ENCODE measurements at regions not wholly inside any gene's neighbourhood (a gene's known extent, or its start where the extent isn't known, plus 50 kb on each side); places are given as distances from the start of the nearest gene placed in this dataset.

- TF ChIP-seq EZH2phosphoT487 (IDR thresholded peaks at IDR 0.05; ENCODE audit: borderline replicate concordance, low read depth, low read length), result no peak
- TF ChIP-seq CTCF (conservative IDR thresholded peaks at IDR 0.05; ENCODE audit: low read length), result no peak
- BruUV-seq (replicated peaks), result no TSS peak
- H3K9me3 ChIP-seq (ENCODE audit: low read length), result no peaks in the 10 kb centered on the region
- no peak overlapping the region for H3K4me2 ChIP-seq (ENCODE audit: low read length)
- H3K4me3 ChIP-seq (ENCODE audit: low read depth, low read length, poor library complexity, severe bottlenecking), result no peak overlapping the region
- intact Hi-C loops (cut with micrococcal nuclease; ENCODE audit: unreplicated experiment), result no loop called here
- no peak overlapping the region for H2AFZ ChIP-seq (ENCODE audit: low read length)
- CTCF ChIA-PET (ENCODE audit: unreplicated experiment), result no interaction called here
- POLR2A ChIA-PET, result no interaction called here
- H3K36me3 ChIP-seq (ENCODE audit: insufficient read depth, low read length), result no peaks in the 10 kb centered on the region
- H3K27ac ChIP-seq (ENCODE audit: low read depth, low read length, poor library complexity, severe bottlenecking), result no peak overlapping the region
- H3K9me2 ChIP-seq (ENCODE audit: insufficient read depth, low read length), result no peaks in the 10 kb centered on the region
- no peaks in the 10 kb centered on the region for H3K79me2 ChIP-seq (ENCODE audit: insufficient read depth, low read depth, low read length)
- H4K20me1 ChIP-seq (ENCODE audit: insufficient read depth, low read length), result no peaks in the 10 kb centered on the region
- no peaks in the 10 kb centered on the region for H3K4me1 ChIP-seq (ENCODE audit: insufficient read depth, low read length, poor library complexity, severe bottlenecking)
- DNase-seq (ENCODE audit: low spot score), result no peak
Observed at GRCh38 chr16:13629704-13630103, 290.2 kb upstream of the ERCC4 start.

GRCh38 chr16:13630374-13630773 is 289.6 kb upstream of the ERCC4 start:
- H3K4me1 ChIP-seq (ENCODE audit: insufficient read depth, low read length, poor library complexity, severe bottlenecking), result no peaks in the 10 kb centered on the region
- H3K9me2 ChIP-seq (ENCODE audit: insufficient read depth, low read length), result no peaks in the 10 kb centered on the region
- H3K9me3 ChIP-seq (ENCODE audit: low read length), result no peaks in the 10 kb centered on the region
- ChIA-PET CTCF (ENCODE audit: unreplicated experiment) (no interaction called here), POLR2A (no interaction called here)
- H4K20me1 ChIP-seq (ENCODE audit: insufficient read depth, low read length), result no peaks in the 10 kb centered on the region
- H3K4me2 ChIP-seq (ENCODE audit: low read length), result no peak overlapping the region
- no peaks in the 10 kb centered on the region for H3K79me2 ChIP-seq (ENCODE audit: insufficient read depth, low read depth, low read length)
- intact Hi-C loops (cut with micrococcal nuclease; ENCODE audit: unreplicated experiment), result no loop called here
- H3K4me3 ChIP-seq (ENCODE audit: low read depth, low read length, poor library complexity, severe bottlenecking), result no peak overlapping the region
- no peak overlapping the region for H3K27ac ChIP-seq (ENCODE audit: low read depth, low read length, poor library complexity, severe bottlenecking)
- TF ChIP-seq EZH2phosphoT487 (IDR thresholded peaks at IDR 0.05; ENCODE audit: borderline replicate concordance, low read depth, low read length) (no peak), CTCF (conservative IDR thresholded peaks at IDR 0.05; ENCODE audit: low read length) (no peak)
- no TSS peak for BruUV-seq (replicated peaks)
- no peaks in the 10 kb centered on the region for H3K36me3 ChIP-seq (ENCODE audit: insufficient read depth, low read length)
- no peak for DNase-seq (ENCODE audit: low spot score)
- no peak overlapping the region for H2AFZ ChIP-seq (ENCODE audit: low read length)

GRCh38 chr16:13631213-13631767 is 288.7 kb upstream of the ERCC4 start:
- intact Hi-C loops (cut with micrococcal nuclease; ENCODE audit: unreplicated experiment), result no loop called here
- Histone ChIP-seq H2AFZ (ENCODE audit: low read length) (no peak overlapping the region), H3K4me2 (ENCODE audit: low read length) (no peak overlapping the region), H3K36me3 (ENCODE audit: insufficient read depth, low read length) (no peaks in the 10 kb centered on the region), H4K20me1 (ENCODE audit: insufficient read depth, low read length) (no peaks in the 10 kb centered on the region), H3K79me2 (ENCODE audit: insufficient read depth, low read depth, low read length) (no peaks in the 10 kb centered on the region), H3K4me1 (ENCODE audit: insufficient read depth, low read length, poor library complexity, severe bottlenecking) (no peaks in the 10 kb centered on the region), H3K27ac (ENCODE audit: low read depth, low read length, poor library complexity, severe bottlenecking) (no peak overlapping the region), H3K4me3 (ENCODE audit: low read depth, low read length, poor library complexity, severe bottlenecking) (no peak overlapping the region), H3K9me2 (ENCODE audit: insufficient read depth, low read length) (no peaks in the 10 kb centered on the region), H3K9me3 (ENCODE audit: low read length) (no peaks in the 10 kb centered on the region)
- BruUV-seq (replicated peaks), result no TSS peak
- no peak for TF ChIP-seq EZH2phosphoT487 (IDR thresholded peaks at IDR 0.05; ENCODE audit: borderline replicate concordance, low read depth, low read length)
- TF ChIP-seq CTCF (conservative IDR thresholded peaks at IDR 0.05; ENCODE audit: low read length), result no peak
- ChIA-PET POLR2A (interaction anchor here (0.6 kb wide), 2 partner anchors 86 to 799 kb away, joined by 3 to 4 read pairs; no protein-coding TSS in a partner anchor), CTCF (ENCODE audit: unreplicated experiment) (no interaction called here)
- DNase-seq (ENCODE audit: low spot score), result no peak

Data from OCI-LY7 (cell line).